SK-N-MC (cell line): ENCODE measurements at regions not wholly inside any gene's neighbourhood (a gene's known extent, or its start where the extent isn't known, plus 50 kb on each side); places are given as distances from the start of the nearest gene placed in this dataset.
"Not testable (repeated sequence)": the region's sequence is repeated elsewhere in the genome, so short reads cannot be mapped to it uniquely, and the experiment has no call there.

Experiments used
- DNase-seq: peaks from one replicate; pipeline ENCODE4 v3.0.0-alpha.2; 2011; ENCODE audit warnings: low read depth, low spot score
- H3K27ac ChIP-seq: fragments of 200-600 bp; sonication (generic); 2 replicates; pipeline ENCODE4 v1.5.1; 2016; ENCODE audit warnings: mixed run types
- H3K36me3 ChIP-seq: fragments of 200-600 bp; sonication (generic); 2 replicates; pipeline ENCODE4 v1.6.1; 2017; ENCODE audit warnings: antibody characterized with exemption, low read length, mixed read lengths; ENCODE audit not compliant: insufficient read depth
- H3K4me3 ChIP-seq: fragments of 200-600 bp; sonication (generic); 2 replicates; pipeline ENCODE4 v1.5.1; 2016
- H3K9ac ChIP-seq: fragments of 200-600 bp; sonication (generic); 2 replicates; pipeline ENCODE4 v1.8.0; 2017; ENCODE audit warnings: mixed run types, mixed read lengths; ENCODE audit not compliant: insufficient read length
- H3K9me3 ChIP-seq: fragments of 200-600 bp; sonication (generic); 2 replicates; pipeline ENCODE4 v1.6.1; 2017; ENCODE audit warnings: low read depth, mild to moderate bottlenecking, antibody characterized with exemption, low read length, moderate library complexity, mixed read lengths
- EZH2 ChIP-seq: fragments of 200-600 bp; sonication (generic); IDR thresholded peaks from one replicate; pipeline ENCODE4 v1.6.1; 2017; ENCODE audit warnings: antibody characterized with exemption
- FOXP2 ChIP-seq: optimal IDR thresholded peaks from 2 replicates; pipeline ENCODE3; 2011; ENCODE audit warnings: mild to moderate bottlenecking, moderate library complexity; ENCODE audit not compliant: insufficient read depth; ENCODE audit errors: extremely low read length, control extremely low read depth
- POLR2AphosphoS5 ChIP-seq: IDR thresholded peaks from 2 replicates; pipeline ENCODE4 v1.6.1; 2012; ENCODE audit warnings: mild to moderate bottlenecking, low read depth, low read length, borderline replicate concordance

DNA sequence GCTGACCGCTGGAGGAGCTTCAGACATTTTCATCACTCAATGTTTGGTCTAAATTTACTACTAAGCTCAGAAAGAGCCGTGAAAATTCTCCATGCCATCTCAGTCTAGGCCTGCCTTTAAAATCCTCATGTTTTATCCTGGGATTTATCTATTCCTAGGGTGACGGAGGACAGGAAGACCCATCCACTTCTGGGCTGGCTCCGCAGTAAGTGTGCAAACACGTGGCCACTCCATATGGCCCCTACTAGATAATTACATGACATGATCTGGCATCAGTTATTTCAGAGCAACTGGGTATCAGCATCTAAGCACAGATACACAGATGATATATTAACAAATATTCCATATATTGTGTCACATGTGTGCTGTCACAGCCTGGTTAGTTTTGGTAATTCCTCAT is 77.8 kb upstream of the HS3ST4 start:
- Histone ChIP-seq H3K27ac (no peak overlapping the region), H3K36me3 (no peaks in the 10 kb centered on the region), H3K9ac (no peak overlapping the region), H3K4me3 (no peak overlapping the region), H3K9me3 (no peaks in the 10 kb centered on the region)
- DNase-seq = no peak
- TF ChIP-seq POLR2AphosphoS5 (no peak), EZH2 (no peak), FOXP2 (no peak)

GRCh38 chr16:25608002-25608401 is 83.8 kb upstream of the HS3ST4 start:
- Histone ChIP-seq H3K36me3 (no peaks in the 10 kb centered on the region), H3K9me3 (no peaks in the 10 kb centered on the region), H3K4me3 (no peak overlapping the region), H3K27ac (no peak overlapping the region), H3K9ac (no peak overlapping the region)
- no peak for TF ChIP-seq EZH2
- no peak for TF ChIP-seq FOXP2
- TF ChIP-seq POLR2AphosphoS5 = no peak
- no peak for DNase-seq

GRCh38 chr16:25606069-25606468 is 85.7 kb upstream of the HS3ST4 start:
- Histone ChIP-seq H3K4me3 (no peak overlapping the region), H3K9ac (no peak overlapping the region), H3K36me3 (no peaks in the 10 kb centered on the region), H3K27ac (no peak overlapping the region), H3K9me3 (no peaks in the 10 kb centered on the region)
- no peak for DNase-seq
- no peak for TF ChIP-seq FOXP2
- no peak for TF ChIP-seq POLR2AphosphoS5
- TF ChIP-seq EZH2 = no peak

DNA sequence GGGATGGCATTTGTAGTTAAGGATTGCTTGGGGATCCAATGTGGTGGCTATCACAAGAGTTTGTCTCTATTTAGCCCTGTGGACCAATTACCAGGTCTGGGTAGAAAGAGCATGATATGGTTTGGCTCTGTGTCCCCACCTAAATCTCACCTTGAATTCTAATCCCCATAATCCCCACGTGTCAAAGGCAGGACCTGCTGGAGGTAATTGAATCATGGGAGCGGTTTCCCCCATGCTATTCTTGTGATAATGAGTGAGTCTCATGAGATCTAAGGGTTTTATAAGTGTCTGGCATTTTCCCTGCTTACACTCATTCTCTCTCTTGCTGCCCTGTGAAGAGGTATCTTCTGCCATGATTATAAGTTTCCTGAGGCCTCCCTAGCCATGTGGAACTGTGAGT is 86.4 kb upstream of the HS3ST4 start:
- no peaks in the 10 kb centered on the region for H3K36me3 ChIP-seq
- H3K9ac ChIP-seq = no peak overlapping the region
- no peak overlapping the region for H3K27ac ChIP-seq
- H3K9me3 ChIP-seq = no peaks in the 10 kb centered on the region
- no peak for DNase-seq
- TF ChIP-seq EZH2 (no peak), POLR2AphosphoS5 (no peak), FOXP2 (no peak)
- H3K4me3 ChIP-seq = no peak overlapping the region

GRCh38 chr16:25601306-25601705 is 90.5 kb upstream of the HS3ST4 start:
- not testable (repeated sequence) for H3K9me3 ChIP-seq, H3K4me3 ChIP-seq, H3K27ac ChIP-seq, H3K36me3 ChIP-seq, DNase-seq, H3K9ac ChIP-seq

GRCh38 chr16:25596194-25596593 is 95.6 kb upstream of the HS3ST4 start:
- H3K9ac ChIP-seq = no peak overlapping the region
- H3K4me3 ChIP-seq = no peak overlapping the region
- no peak for DNase-seq
- no peaks in the 10 kb centered on the region for H3K9me3 ChIP-seq
- TF ChIP-seq EZH2 (no peak), FOXP2 (no peak), POLR2AphosphoS5 (no peak)
- H3K36me3 ChIP-seq = no peaks in the 10 kb centered on the region
- H3K27ac ChIP-seq = no peak overlapping the region

DNA sequence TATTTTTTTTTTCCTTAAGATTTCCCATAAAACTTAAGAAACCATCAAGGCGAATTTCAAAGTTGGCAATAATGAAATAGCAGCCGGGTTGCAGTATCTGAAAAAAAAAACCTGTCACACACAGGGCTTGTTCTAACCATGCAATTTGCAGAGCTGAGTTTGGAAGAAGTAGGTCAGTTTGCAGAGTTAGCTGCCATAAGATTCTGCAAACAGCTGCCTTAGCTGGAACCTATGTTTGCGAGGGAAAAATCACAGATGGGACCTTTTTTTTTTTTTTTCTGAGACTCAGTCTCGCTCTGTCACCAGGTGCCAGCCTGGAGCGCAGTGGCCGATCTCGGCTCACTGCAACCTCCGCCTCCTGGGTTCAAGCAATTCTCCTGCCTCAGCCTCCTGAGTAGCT is 98.5 kb upstream of the HS3ST4 start:
- no peak overlapping the region for H3K4me3 ChIP-seq
- no peak for DNase-seq
- H3K9me3 ChIP-seq = no peaks in the 10 kb centered on the region
- no peaks in the 10 kb centered on the region for H3K36me3 ChIP-seq
- no peak overlapping the region for H3K27ac ChIP-seq
- no peak overlapping the region for H3K9ac ChIP-seq
- TF ChIP-seq EZH2 (no peak), POLR2AphosphoS5 (no peak), FOXP2 (no peak)

GRCh38 chr16:25587783-25588182 is 104.0 kb upstream of the HS3ST4 start:
- no peak for DNase-seq

GRCh38 chr16:25586826-25587225 is 104.9 kb upstream of the HS3ST4 start:
- Histone ChIP-seq H3K4me3 (no peak overlapping the region), H3K27ac (no peak overlapping the region), H3K9me3 (no peaks in the 10 kb centered on the region), H3K9ac (no peak overlapping the region), H3K36me3 (no peaks in the 10 kb centered on the region)
- TF ChIP-seq EZH2 (no peak), FOXP2 (no peak), POLR2AphosphoS5 (no peak)
- DNase-seq = no peak

More at GRCh38 chr16:25587783-25588182, 104.0 kb upstream of the HS3ST4 start:
- TF ChIP-seq FOXP2 (no peak), EZH2 (no peak), POLR2AphosphoS5 (no peak)
- Histone ChIP-seq H3K27ac (no peak overlapping the region), H3K36me3 (no peaks in the 10 kb centered on the region), H3K4me3 (no peak overlapping the region), H3K9me3 (no peaks in the 10 kb centered on the region), H3K9ac (no peak overlapping the region)

DNA sequence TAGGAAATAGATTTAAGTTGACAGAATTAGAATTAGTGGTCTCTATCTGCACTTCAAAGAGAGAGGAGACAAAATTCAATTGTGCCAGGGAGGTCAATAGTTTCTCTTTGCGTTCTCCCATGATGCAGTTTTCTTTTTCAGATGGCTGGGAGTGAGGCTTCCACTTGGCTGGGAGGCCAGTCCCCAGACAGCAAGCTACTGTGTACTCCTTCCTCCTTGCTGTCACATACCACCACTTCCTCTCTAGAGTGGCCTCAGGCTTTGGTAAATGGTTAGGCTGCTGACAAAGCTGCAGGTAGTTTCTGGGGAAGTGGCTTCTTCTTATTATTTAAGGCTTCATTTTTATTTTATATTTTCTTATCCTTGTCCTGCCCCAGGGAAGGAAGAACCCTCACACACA is 106.2 kb upstream of the HS3ST4 start:
- TF ChIP-seq EZH2 (no peak), FOXP2 (no peak), POLR2AphosphoS5 (no peak)
- H3K4me3 ChIP-seq = no peak overlapping the region
- H3K27ac ChIP-seq = no peak overlapping the region
- no peaks in the 10 kb centered on the region for H3K9me3 ChIP-seq
- H3K9ac ChIP-seq = no peak overlapping the region
- H3K36me3 ChIP-seq = no peaks in the 10 kb centered on the region
- DNase-seq = no peak
